ENCODE measurements at regions not wholly inside any gene's neighbourhood (a gene's known extent, or its start where the extent isn't known, plus 50 kb on each side); places are given as distances from the start of the nearest gene placed in this dataset.
"Not testable (repeated sequence)": the region's sequence is repeated elsewhere in the genome, so short reads cannot be mapped to it uniquely, and the experiment has no call there.

GRCh38 chr3:106124818-106125217 is 256.0 kb upstream of the CBLB start:
- DNase-seq (ENCODE audit: insufficient read length) (no peak), FAIRE-seq (no peak)
- TF ChIP-seq POLR2A (IDR thresholded peaks at IDR 0.05; ENCODE audit: low read depth, low read length) (no peak), TAF1 (IDR thresholded peaks at IDR 0.05; ENCODE audit: borderline replicate concordance, low read depth, low read length) (no peak), POLR2AphosphoS5 (IDR thresholded peaks at IDR 0.05; ENCODE audit: low read depth, low read length) (no peak)

DNA sequence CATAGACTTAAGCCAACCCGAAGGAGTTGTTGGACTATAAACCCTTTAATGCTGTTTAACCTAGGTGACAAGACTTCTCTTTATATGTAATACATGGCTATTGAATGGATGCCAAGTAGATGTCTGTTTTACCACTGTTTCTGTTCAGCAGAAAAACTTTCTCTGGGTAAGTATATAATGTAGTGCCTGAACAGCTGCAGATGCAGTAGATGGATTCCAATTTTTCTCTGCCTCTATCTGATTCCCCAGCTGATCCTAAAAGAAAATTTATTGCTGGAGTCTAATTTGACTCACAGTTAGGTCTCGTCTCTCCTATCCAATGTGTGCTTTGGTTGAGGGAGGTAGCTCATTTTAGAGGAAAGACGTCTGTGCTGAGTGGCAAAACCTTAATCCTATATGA is 256.5 kb upstream of the CBLB start:
- TF ChIP-seq POLR2AphosphoS5 (IDR thresholded peaks at IDR 0.05; ENCODE audit: low read depth, low read length) (no peak), TAF1 (IDR thresholded peaks at IDR 0.05; ENCODE audit: borderline replicate concordance, low read depth, low read length) (no peak), POLR2A (IDR thresholded peaks at IDR 0.05; ENCODE audit: low read depth, low read length) (no peak)
- FAIRE-seq, result no peak
- no peak for DNase-seq (ENCODE audit: insufficient read length)

DNA sequence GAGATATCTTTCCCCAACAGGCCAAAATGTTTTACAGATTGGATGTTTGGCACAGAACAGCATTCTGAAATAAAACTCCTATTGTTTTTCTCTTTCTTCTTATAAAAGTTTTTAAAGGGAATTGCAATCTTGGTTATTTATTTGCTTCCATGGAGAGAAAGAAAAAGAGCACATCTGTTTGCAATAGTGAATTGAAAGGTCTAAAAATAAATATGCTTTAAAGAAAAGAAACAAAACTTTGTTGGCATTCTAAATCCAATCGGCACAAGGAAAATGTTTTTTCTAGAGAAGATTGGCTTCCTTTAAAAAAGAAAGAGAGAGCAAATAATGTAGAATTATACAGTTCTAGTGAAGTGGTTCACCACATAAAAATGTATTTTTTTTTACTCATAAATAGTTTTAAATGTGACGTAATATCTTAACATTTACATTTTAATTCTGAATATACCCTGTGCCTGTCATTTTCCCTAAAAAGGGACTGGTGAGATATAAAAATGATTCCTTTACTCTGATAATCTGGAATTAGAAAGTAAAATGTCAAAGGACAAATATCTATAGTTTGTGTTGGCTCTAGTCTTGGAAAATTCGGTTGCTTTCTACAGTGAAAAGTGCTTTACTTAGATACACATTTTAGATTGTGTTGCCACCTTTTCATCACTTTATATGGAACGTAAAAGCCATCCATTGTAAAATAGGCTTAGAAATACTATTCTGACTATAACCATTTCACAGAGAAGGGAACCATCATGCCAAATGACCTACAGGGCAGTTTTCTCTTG is 257.4 kb upstream of the CBLB start:
- TF ChIP-seq POLR2A (IDR thresholded peaks at IDR 0.05; ENCODE audit: low read depth, low read length), result no peak
- TF ChIP-seq TAF1 (IDR thresholded peaks at IDR 0.05; ENCODE audit: borderline replicate concordance, low read depth, low read length), result no peak
- TF ChIP-seq POLR2AphosphoS5 (IDR thresholded peaks at IDR 0.05; ENCODE audit: low read depth, low read length), result no peak
- FAIRE-seq (no peak), DNase-seq (ENCODE audit: insufficient read length) (no peak)

DNA sequence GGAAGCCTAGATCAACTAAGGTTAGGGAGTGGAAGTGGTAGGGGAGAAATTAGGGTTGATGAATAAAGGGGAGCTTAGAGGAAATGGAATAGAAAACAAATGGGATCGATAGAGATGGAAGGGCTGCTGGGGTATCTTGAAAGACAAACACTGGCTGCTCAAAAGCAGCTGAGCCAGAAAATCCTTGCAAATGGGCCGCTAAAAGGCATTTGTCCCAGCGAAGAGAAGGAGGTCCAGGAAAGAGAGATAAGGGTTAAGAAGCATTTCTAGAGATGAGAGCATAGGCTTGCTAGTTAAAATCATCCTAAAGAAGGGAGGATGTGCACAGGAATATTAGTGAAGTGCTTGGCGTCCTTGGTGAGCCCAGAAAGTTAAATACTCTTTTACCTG is 258.0 kb upstream of the CBLB start:
- TF ChIP-seq POLR2AphosphoS5 (IDR thresholded peaks at IDR 0.05; ENCODE audit: low read depth, low read length) (no peak), TAF1 (IDR thresholded peaks at IDR 0.05; ENCODE audit: borderline replicate concordance, low read depth, low read length) (no peak), POLR2A (IDR thresholded peaks at IDR 0.05; ENCODE audit: low read depth, low read length) (no peak)
- DNase-seq (ENCODE audit: insufficient read length), result no peak
- no peak for FAIRE-seq

DNA sequence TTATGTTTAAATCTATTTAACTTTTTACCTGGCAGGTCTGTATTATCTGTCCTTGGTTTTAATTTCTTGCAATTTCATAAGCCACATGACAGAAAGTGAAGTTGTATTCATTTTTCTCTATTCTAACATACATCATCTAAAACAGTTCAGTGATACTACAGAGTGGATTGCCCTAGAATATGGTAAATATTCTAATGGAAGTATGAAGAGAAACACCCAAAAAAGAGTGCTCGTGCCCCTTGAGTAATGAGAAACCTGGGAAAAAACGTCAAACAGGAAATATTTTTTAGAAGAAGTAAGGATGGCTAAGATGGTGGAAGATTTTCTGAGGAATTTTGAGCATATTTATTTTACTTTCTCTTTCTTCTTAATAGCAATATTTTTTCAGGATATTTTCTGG is 261.1 kb upstream of the CBLB start:
- TF ChIP-seq POLR2A (IDR thresholded peaks at IDR 0.05; ENCODE audit: low read depth, low read length) (no peak), POLR2AphosphoS5 (IDR thresholded peaks at IDR 0.05; ENCODE audit: low read depth, low read length) (no peak), TAF1 (IDR thresholded peaks at IDR 0.05; ENCODE audit: borderline replicate concordance, low read depth, low read length) (no peak)
- FAIRE-seq (no peak), DNase-seq (ENCODE audit: insufficient read length) (no peak)

GRCh38 chr3:106130384-106131198 is 261.8 kb upstream of the CBLB start:
- TF ChIP-seq TAF1 (IDR thresholded peaks at IDR 0.05; ENCODE audit: borderline replicate concordance, low read depth, low read length) (no peak), POLR2A (IDR thresholded peaks at IDR 0.05; ENCODE audit: low read depth, low read length) (no peak), POLR2AphosphoS5 (IDR thresholded peaks at IDR 0.05; ENCODE audit: low read depth, low read length) (no peak)
- DNase-seq (ENCODE audit: insufficient read length) (no peak), FAIRE-seq (no peak)

DNA sequence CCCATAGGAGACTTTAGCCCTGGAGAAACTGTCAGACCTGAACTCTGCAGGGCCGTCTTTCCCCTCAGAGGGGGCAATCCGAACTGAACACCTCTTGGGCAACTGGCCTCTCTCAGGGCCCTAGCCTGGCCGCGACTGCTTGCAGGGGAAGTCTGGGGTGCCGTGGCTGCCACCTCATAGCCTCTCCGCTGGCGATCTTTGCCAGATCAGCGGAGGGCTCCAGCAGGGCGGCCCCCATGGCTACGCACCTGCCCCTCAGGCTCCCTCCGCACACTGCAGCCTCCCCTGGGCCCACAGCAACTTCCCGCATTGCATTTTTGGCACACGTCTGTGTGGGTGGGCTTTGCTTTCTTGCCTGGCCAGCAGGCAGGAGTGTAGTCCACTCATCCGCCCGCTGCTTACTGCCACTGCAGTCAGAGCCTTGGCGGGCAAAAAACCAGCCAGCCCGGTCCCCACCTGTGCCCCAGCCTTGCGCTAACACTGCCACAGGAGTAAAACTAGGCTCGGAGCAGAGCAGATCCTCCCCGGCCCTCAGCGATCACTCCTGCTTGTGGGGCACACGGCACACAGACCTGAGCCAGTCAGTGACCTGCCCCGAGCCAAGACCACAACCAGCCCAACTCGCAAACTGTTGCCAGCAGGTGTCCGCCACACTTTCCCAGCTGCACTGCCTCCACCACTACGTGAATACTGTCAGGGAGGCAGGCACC is 266.8 kb upstream of the CBLB start:
- FAIRE-seq, result no peak
- TF ChIP-seq POLR2A (IDR thresholded peaks at IDR 0.05; ENCODE audit: low read depth, low read length) (no peak), TAF1 (IDR thresholded peaks at IDR 0.05; ENCODE audit: borderline replicate concordance, low read depth, low read length) (no peak), POLR2AphosphoS5 (IDR thresholded peaks at IDR 0.05; ENCODE audit: low read depth, low read length) (no peak)
- DNase-seq (ENCODE audit: insufficient read length), result no peak

- no peak for DNase-seq (ENCODE audit: insufficient read length)
- no peak for TF ChIP-seq POLR2A (IDR thresholded peaks at IDR 0.05; ENCODE audit: low read depth, low read length)
- no peak for FAIRE-seq
These were observed 271.0 kb upstream of the CBLB start for GRCh38 chr3:106139826-106140225.

- FAIRE-seq (no peak), DNase-seq (ENCODE audit: insufficient read length) (no peak)
- TF ChIP-seq TAF1 (IDR thresholded peaks at IDR 0.05; ENCODE audit: borderline replicate concordance, low read depth, low read length) (no peak), POLR2A (IDR thresholded peaks at IDR 0.05; ENCODE audit: low read depth, low read length) (no peak), POLR2AphosphoS5 (IDR thresholded peaks at IDR 0.05; ENCODE audit: low read depth, low read length) (no peak)
These were observed 271.6 kb upstream of the CBLB start for GRCh38 chr3:106140431-106140830.

GRCh38 chr3:106144030-106144429 is 275.2 kb upstream of the CBLB start:
- no peak for FAIRE-seq
- no peak for DNase-seq (ENCODE audit: insufficient read length)
- TF ChIP-seq POLR2AphosphoS5 (IDR thresholded peaks at IDR 0.05; ENCODE audit: low read depth, low read length) (no peak), POLR2A (IDR thresholded peaks at IDR 0.05; ENCODE audit: low read depth, low read length) (no peak), TAF1 (IDR thresholded peaks at IDR 0.05; ENCODE audit: borderline replicate concordance, low read depth, low read length) (no peak)

DNA sequence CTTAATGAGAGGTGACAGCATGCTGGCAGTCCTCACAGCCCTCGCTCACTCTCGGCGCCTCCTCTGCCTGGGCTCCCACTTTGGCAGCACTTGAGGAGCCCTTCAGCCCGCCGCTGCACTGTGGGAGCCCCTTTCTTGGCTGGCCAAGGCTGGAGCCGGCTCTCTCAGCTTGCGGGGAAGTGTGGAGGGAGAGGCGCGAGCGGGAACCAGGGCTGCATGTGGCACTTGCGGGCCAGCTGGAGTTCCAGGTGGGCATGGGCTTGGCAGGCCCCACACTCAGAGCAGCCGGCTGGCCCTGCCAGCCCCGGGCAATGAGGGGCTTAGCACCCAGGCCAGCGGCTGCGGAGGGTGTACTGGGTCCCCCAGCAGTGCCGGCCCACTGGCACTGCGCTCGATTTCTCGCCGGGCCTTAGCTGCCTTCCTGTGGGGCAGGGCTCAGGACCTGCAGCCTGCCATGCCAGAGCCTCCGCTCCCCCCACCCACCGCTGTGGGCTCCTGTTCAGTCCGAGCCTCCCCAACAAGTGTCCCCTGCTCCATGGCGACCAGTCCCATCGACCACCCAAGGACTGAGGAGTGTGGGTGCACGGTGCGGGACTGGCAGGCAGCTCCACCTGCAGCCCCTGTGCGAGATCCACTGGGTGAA is 279.7 kb upstream of the CBLB start:
- FAIRE-seq; DNase-seq (ENCODE audit: insufficient read length): not testable (repeated sequence)

Data from GM12892 (cell line).